Liver (tissue), 8 donors: ENCODE measurements at regions not wholly inside any gene's neighbourhood (a gene's known extent, or its start where the extent isn't known, plus 50 kb on each side); places are given as distances from the start of the nearest gene placed in this dataset.

ENCODE experiments used
- DNase-seq: peaks from one replicate; pipeline ENCODE4 v3.0.0-alpha.2; 2017; ENCODE audit warnings: low spot score
- H3K27ac ChIP-seq, 2 donors: one replicate each; pipeline ENCODE4 v1.7.0; 2013; ENCODE audit warnings: inconsistent platforms in 2 of 2, low read length in 2 of 2, control low read depth in 1 of 2, low read depth in 1 of 2, mild to moderate bottlenecking in 1 of 2
- H3K27me3 ChIP-seq, 4 donors: one replicate each; pipeline versions ENCODE4 v1.6.1 to v1.7.0; 2013; ENCODE audit warnings: low read length in 3 of 4, inconsistent platforms in 1 of 4, mild to moderate bottlenecking in 1 of 4, moderate library complexity in 1 of 4; ENCODE audit not compliant: control insufficient read depth in 4 of 4, insufficient read depth in 4 of 4
- H3K36me3 ChIP-seq, 4 donors: one replicate each; pipeline versions ENCODE4 v1.6.1 to v1.7.0; 2013; ENCODE audit warnings: low read length in 3 of 4, mild to moderate bottlenecking in 3 of 4, low read depth in 1 of 4, moderate library complexity in 1 of 4; ENCODE audit not compliant: control insufficient read depth in 4 of 4, insufficient read depth in 3 of 4
- H3K4me1 ChIP-seq, 4 donors: one replicate each; pipeline versions ENCODE4 v1.6.1 to v1.7.0; 2013; ENCODE audit warnings: low read length in 3 of 4, mild to moderate bottlenecking in 3 of 4, moderate library complexity in 1 of 4; ENCODE audit not compliant: control insufficient read depth in 4 of 4, insufficient read depth in 4 of 4
- H3K4me3 ChIP-seq, 3 donors: one replicate each; pipeline versions ENCODE4 v1.6.1 to v1.7.0; 2013; ENCODE audit warnings: low read length in 3 of 3, control low read depth in 1 of 3, low read depth in 1 of 3, mild to moderate bottlenecking in 1 of 3
- H3K9ac ChIP-seq, 2 donors: one replicate each; pipeline ENCODE4 v1.7.0; 2013; ENCODE audit warnings: low read length in 2 of 2, mild to moderate bottlenecking in 2 of 2, moderate library complexity in 2 of 2, control low read depth in 1 of 2, low read depth in 1 of 2
- H3K9me3 ChIP-seq, 4 donors: one replicate each; pipeline versions ENCODE4 v1.6.1 to v1.7.0; 2013; ENCODE audit warnings: low read length in 3 of 4; ENCODE audit not compliant: control insufficient read depth in 4 of 4
- ATF3 ChIP-seq: IDR thresholded peaks from 2 replicates; pipeline ENCODE4 v1.6.1; 2016; ENCODE audit warnings: antibody characterized with exemption
- CTCF ChIP-seq: fragments of 150-350 bp; IDR thresholded peaks from 2 replicates; pipeline ENCODE4 v1.5.1; 2017; ENCODE audit warnings: improper control_type of control experiment, low read depth, low read length; ENCODE audit not compliant: missing input control
- EGR1 ChIP-seq, 2 donors: IDR thresholded peaks; 2 replicates each; pipeline ENCODE4 v1.6.1; 2016 to 2018; ENCODE audit warnings: antibody characterized with exemption in 2 of 2, low read depth in 2 of 2
- FOXA1 ChIP-seq: IDR thresholded peaks from 2 replicates; pipeline ENCODE4 v1.6.1; 2016; ENCODE audit warnings: antibody characterized with exemption
- FOXA2 ChIP-seq: IDR thresholded peaks from 2 replicates; pipeline ENCODE4 v1.6.1; 2016; ENCODE audit warnings: antibody characterized with exemption
- HNF4A ChIP-seq, 2 donors: conservative IDR thresholded peaks; 2 replicates each; pipeline ENCODE4 v1.6.1; 2016; ENCODE audit warnings: antibody characterized with exemption in 2 of 2, mild to moderate bottlenecking in 2 of 2
- HNF4G ChIP-seq: IDR thresholded peaks from 2 replicates; pipeline ENCODE4 v1.6.1; 2016; ENCODE audit warnings: antibody characterized with exemption
- JUND ChIP-seq, 2 donors: IDR thresholded peaks; 2 replicates each; pipeline ENCODE4 v1.6.1; 2016; ENCODE audit warnings: antibody characterized with exemption in 2 of 2
- NR2F2 ChIP-seq: IDR thresholded peaks from 2 replicates; pipeline ENCODE4 v1.6.1; 2016; ENCODE audit warnings: antibody characterized with exemption
- RAD21 ChIP-seq, 2 donors: IDR thresholded peaks; 2 replicates each; pipeline ENCODE4 v1.6.1; 2016; ENCODE audit warnings: antibody characterized with exemption in 2 of 2, mild to moderate bottlenecking in 2 of 2
- RXRA ChIP-seq, 2 donors: IDR thresholded peaks; 2 replicates each; pipeline ENCODE4 v1.6.1; 2017 to 2018; ENCODE audit warnings: antibody characterized with exemption in 2 of 2, mild to moderate bottlenecking in 1 of 2
- SP1 ChIP-seq: IDR thresholded peaks from 2 replicates; pipeline ENCODE4 v1.6.1; 2018; ENCODE audit warnings: antibody characterized with exemption, mild to moderate bottlenecking
- WGBS: extraction: QIAGEN DNeasy Blood & Tissue Kit; methylation state at CpG from one replicate; pipeline ENCODE4 v1.1.7; 2013; 5-methylcytosine and 5-hydroxymethylcytosine counted together
- TF ChIP-seq, protein P1 (sequence below): IDR thresholded peaks from 2 replicates; pipeline ENCODE4 v1.6.1; 2016; ENCODE audit warnings: antibody characterized with exemption
- TF ChIP-seq, protein P2 (sequence below): IDR thresholded peaks from 2 replicates; pipeline ENCODE4 v1.6.1; 2016; ENCODE audit warnings: antibody characterized with exemption, mild to moderate bottlenecking
- donor health status: healthy.
- donor health status: healthy.
- donor health status: healthy.
- donor health status: healthy.
- donor health status: healthy.

- H3K9ac ChIP-seq, result no peak overlapping the region
- 78% methylated on average over 3 of the region's 3 CpGs for WGBS
- H3K27ac ChIP-seq, result no peak overlapping the region
Observed at GRCh38 chr21:28737674-28738419, 254.8 kb downstream of the LTN1 start.

DNA sequence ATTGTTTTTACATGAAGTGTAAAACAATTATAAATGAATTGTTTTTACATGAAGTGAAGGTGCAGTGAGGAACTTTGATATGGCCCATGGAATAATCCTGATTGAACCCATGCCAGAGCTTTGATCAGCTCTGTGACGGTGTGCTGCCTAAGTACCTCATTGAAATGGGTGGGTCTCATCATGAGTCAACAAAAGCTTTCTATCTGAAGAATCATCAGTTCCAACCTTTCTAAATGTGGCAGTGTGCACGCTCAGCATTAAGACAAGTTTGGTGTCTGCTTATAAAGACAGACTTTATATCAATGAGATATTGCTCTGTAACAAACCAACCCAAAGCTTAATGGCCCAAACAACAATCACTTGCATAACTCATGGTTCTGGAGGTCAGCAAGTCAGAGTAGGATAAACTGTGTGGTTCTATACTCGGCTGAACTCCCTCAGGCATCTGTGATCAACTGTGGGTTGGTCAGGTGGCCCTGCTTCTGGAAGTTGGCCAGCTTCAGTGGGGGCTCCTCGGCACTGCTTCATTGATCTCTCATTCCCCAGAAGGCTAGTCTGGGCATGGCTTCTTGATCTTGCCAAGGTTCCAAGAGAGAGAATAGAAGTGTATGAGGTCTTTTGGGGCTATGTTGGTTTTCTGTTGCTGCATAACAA lies 258.0 kb downstream of the LTN1 start:
- no peak overlapping the region for H3K4me3 ChIP-seq
- no peak overlapping the region for H3K9ac ChIP-seq
- no peaks in the 10 kb centered on the region for H3K36me3 ChIP-seq
- TF ChIP-seq HNF4A (conservative IDR thresholded peaks at IDR 0.05) (no peak), JUND (IDR thresholded peaks at IDR 0.05) (no peak), HNF4G (no peak), EGR1 (IDR thresholded peaks at IDR 0.05; ENCODE audit: low read depth in 2 of 2) (no peak), SP1 (no peak), ATF3 (no peak)
- TF ChIP-seq, protein P1, sequence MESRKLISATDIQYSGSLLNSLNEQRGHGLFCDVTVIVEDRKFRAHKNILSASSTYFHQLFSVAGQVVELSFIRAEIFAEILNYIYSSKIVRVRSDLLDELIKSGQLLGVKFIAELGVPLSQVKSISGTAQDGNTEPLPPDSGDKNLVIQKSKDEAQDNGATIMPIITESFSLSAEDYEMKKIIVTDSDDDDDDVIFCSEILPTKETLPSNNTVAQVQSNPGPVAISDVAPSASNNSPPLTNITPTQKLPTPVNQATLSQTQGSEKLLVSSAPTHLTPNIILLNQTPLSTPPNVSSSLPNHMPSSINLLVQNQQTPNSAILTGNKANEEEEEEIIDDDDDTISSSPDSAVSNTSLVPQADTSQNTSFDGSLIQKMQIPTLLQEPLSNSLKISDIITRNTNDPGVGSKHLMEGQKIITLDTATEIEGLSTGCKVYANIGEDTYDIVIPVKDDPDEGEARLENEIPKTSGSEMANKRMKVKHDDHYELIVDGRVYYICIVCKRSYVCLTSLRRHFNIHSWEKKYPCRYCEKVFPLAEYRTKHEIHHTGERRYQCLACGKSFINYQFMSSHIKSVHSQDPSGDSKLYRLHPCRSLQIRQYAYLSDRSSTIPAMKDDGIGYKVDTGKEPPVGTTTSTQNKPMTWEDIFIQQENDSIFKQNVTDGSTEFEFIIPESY, result no peak
- H3K27me3 ChIP-seq, result no peaks in the 10 kb centered on the region
- H3K27ac ChIP-seq, result no peak overlapping the region
- H3K4me1 ChIP-seq, result no peaks in the 10 kb centered on the region
- 91% methylated on average over 4 of the region's 4 CpGs for WGBS
- no peak for DNase-seq
- H3K9me3 ChIP-seq, result no peaks in the 10 kb centered on the region

More at GRCh38 chr21:28737674-28738419, 254.8 kb downstream of the LTN1 start:
- Histone ChIP-seq H3K9me3 (no peaks in the 10 kb centered on the region), H3K4me3 (no peak overlapping the region), H3K36me3 (no peaks in the 10 kb centered on the region), H3K4me1 (no peaks in the 10 kb centered on the region), H3K27me3 (no peaks in the 10 kb centered on the region)
- no peak for DNase-seq
- no peak for TF ChIP-seq JUND (IDR thresholded peaks at IDR 0.05)
- no peak for TF ChIP-seq FOXA2
- no peak for TF ChIP-seq HNF4A (conservative IDR thresholded peaks at IDR 0.05)
- no peak for TF ChIP-seq CTCF
- no peak for TF ChIP-seq SP1
- TF ChIP-seq RXRA (IDR thresholded peaks at IDR 0.05), result no peak
- TF ChIP-seq FOXA1, result no peak

GRCh38 chr21:28731700-28732321 lies 260.9 kb downstream of the LTN1 start:
- TF ChIP-seq, protein P2, sequence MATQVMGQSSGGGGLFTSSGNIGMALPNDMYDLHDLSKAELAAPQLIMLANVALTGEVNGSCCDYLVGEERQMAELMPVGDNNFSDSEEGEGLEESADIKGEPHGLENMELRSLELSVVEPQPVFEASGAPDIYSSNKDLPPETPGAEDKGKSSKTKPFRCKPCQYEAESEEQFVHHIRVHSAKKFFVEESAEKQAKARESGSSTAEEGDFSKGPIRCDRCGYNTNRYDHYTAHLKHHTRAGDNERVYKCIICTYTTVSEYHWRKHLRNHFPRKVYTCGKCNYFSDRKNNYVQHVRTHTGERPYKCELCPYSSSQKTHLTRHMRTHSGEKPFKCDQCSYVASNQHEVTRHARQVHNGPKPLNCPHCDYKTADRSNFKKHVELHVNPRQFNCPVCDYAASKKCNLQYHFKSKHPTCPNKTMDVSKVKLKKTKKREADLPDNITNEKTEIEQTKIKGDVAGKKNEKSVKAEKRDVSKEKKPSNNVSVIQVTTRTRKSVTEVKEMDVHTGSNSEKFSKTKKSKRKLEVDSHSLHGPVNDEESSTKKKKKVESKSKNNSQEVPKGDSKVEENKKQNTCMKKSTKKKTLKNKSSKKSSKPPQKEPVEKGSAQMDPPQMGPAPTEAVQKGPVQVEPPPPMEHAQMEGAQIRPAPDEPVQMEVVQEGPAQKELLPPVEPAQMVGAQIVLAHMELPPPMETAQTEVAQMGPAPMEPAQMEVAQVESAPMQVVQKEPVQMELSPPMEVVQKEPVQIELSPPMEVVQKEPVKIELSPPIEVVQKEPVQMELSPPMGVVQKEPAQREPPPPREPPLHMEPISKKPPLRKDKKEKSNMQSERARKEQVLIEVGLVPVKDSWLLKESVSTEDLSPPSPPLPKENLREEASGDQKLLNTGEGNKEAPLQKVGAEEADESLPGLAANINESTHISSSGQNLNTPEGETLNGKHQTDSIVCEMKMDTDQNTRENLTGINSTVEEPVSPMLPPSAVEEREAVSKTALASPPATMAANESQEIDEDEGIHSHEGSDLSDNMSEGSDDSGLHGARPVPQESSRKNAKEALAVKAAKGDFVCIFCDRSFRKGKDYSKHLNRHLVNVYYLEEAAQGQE, result no peak
- TF ChIP-seq RAD21 (IDR thresholded peaks at IDR 0.05) (no peak), HNF4G (no peak), CTCF (no peak), NR2F2 (no peak)
- Histone ChIP-seq H3K27me3 (no peaks in the 10 kb centered on the region), H3K9ac (no peak overlapping the region), H3K36me3 (no peaks in the 10 kb centered on the region), H3K4me1 (no peaks in the 10 kb centered on the region), H3K27ac (no peak overlapping the region), H3K9me3 (no peaks in the 10 kb centered on the region), H3K4me3 (no peak overlapping the region)
- WGBS, result 79% methylated on average over 6 of the region's 6 CpGs
- no peak for DNase-seq
